ENCODE measurements at regions not wholly inside any gene's neighbourhood (a gene's known extent, or its start where the extent isn't known, plus 50 kb on each side); places are given as distances from the start of the nearest gene placed in this dataset.

DNA sequence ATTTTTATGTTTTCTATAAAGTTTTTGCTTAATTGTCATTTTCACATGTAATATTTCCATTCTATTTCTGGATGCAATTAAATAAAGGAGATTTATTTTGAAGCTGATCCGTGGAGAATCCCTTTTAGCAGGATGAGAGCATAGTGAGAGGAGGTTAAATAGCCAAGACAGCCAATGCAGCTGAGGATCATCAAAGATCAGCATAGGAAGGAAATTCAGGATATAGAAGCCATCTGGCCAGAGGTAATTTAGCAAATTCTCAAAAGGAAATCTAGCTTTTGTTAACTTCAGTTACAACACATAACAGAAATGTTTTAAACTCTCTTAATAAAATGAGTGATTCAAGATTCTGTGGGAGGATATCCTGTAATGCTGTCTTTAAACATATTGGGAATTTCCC, 122.8 kb upstream of the PDE3A start:
- H3K4me3 ChIP-seq (ENCODE audit: control insufficient read depth, low read depth, low read length), result no peak overlapping the region
- no peak for DNase-seq (ENCODE audit: low read depth)
- TF ChIP-seq, protein P1, sequence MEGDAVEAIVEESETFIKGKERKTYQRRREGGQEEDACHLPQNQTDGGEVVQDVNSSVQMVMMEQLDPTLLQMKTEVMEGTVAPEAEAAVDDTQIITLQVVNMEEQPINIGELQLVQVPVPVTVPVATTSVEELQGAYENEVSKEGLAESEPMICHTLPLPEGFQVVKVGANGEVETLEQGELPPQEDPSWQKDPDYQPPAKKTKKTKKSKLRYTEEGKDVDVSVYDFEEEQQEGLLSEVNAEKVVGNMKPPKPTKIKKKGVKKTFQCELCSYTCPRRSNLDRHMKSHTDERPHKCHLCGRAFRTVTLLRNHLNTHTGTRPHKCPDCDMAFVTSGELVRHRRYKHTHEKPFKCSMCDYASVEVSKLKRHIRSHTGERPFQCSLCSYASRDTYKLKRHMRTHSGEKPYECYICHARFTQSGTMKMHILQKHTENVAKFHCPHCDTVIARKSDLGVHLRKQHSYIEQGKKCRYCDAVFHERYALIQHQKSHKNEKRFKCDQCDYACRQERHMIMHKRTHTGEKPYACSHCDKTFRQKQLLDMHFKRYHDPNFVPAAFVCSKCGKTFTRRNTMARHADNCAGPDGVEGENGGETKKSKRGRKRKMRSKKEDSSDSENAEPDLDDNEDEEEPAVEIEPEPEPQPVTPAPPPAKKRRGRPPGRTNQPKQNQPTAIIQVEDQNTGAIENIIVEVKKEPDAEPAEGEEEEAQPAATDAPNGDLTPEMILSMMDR (conservative IDR thresholded peaks at IDR 0.05; ENCODE audit: control insufficient read depth, insufficient read depth, low read depth, low read length), result no peak

DNA sequence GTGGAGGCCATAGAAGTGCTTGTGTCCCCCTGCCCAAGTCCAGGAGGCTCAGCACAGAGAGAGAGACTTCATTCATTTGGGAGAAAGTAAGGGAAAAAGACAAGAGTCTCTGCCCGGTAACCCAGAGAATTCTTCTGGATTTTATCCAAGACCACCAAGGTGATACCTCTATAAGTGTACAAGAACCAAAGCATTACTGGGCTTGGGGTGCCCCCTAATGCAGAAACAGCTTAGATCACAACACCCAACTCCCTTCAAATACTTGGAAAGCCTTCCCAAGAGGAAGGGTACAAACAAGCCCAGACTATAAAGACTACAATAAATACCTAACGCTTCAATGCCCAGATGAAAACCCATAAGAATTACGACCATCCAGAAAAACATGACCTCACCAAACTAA, 119.7 kb upstream of the PDE3A start:
- no peak overlapping the region for H3K4me3 ChIP-seq (ENCODE audit: control insufficient read depth, low read depth, low read length)
- DNase-seq (ENCODE audit: low read depth), result no peak
- TF ChIP-seq, protein P1 (conservative IDR thresholded peaks at IDR 0.05; ENCODE audit: control insufficient read depth, insufficient read depth, low read depth, low read length), result no peak

DNA sequence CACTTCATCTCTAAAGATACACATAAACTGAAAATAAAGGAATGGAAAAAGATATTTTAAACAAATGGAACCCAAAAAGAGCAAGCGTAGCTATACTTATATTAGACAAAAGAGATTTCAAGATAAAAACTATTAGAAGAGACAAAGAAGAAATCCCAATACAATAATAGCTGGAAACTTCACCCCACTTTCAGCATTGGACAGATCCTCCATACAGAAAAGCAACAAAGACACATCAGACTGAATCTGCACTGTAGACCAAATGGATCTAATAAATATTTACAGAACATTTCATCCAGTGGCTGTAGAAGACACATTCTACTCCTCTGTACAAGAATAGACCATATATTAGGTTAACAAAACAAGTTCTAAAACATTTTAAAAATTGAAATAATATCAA, 117.6 kb upstream of the PDE3A start:
- no peak for DNase-seq (ENCODE audit: low read depth)
- H3K4me3 ChIP-seq (ENCODE audit: control insufficient read depth, low read depth, low read length), result no peak overlapping the region
- TF ChIP-seq, protein P1 (conservative IDR thresholded peaks at IDR 0.05; ENCODE audit: control insufficient read depth, insufficient read depth, low read depth, low read length), result no peak

DNA sequence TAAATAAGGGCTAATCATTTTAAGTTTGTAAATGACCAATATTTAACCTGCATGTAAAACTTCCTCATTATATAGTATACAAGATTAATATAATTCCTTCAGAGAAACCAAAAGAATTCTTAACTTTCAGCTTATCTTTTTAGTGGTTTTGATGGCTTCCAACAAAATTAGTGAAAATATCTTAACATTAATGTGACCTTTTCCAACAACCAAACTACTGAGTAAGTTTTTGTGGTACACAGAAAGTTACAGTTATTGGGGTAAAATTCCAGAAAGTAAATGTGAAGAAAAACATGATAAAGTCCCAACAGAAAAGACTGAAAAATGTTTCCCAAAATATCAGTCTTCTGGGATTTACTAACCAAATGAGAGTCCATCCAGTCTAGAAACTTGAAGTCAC, 111.0 kb upstream of the PDE3A start:
- no peak for DNase-seq (ENCODE audit: low read depth)
- TF ChIP-seq, protein P1 (conservative IDR thresholded peaks at IDR 0.05; ENCODE audit: control insufficient read depth, insufficient read depth, low read depth, low read length), result no peak
- no peak overlapping the region for H3K4me3 ChIP-seq (ENCODE audit: control insufficient read depth, low read depth, low read length)

DNA sequence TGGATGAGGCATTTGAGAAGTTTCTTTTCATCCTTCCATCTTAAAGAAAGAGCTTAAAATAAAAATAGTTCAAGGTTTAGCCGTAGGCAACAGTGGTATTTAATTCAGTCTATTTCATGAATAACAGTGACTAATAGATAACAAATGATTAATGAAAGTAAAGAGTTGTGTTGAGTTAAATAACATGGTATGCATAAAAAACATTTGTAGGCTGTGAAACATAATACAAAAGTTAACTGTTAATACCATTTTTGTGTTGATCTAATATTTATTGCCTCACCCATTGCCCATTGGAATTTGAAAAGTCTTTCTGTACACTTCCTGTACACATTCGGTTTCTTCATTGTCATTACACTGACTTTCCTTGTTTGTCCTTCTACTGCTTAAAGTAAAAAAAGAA, 108.6 kb upstream of the PDE3A start:
- H3K4me3 ChIP-seq (ENCODE audit: control insufficient read depth, low read depth, low read length), result no peak overlapping the region
- no peak for DNase-seq (ENCODE audit: low read depth)
- TF ChIP-seq, protein P1 (conservative IDR thresholded peaks at IDR 0.05; ENCODE audit: control insufficient read depth, insufficient read depth, low read depth, low read length), result no peak

DNA sequence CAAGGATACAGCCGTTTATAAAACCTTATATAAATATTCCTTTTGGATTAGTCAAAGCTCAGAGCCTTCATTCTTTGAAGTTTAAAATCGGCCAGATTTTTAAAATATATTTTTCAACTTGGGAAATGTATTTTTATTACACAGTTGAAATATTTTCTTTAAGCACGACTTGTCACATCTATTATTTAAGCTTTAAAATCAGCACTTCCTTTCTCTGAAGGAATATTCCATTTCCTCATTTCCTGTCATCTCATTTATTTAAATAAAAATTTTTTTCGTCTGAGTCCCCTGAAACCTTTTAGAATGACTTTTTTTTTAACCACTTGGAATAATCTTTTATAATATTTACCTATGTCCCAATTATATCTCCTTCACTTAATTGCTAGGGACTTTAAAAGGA, 107.5 kb upstream of the PDE3A start:
- DNase-seq (ENCODE audit: low read depth), result no peak
- H3K4me3 ChIP-seq (ENCODE audit: control insufficient read depth, low read depth, low read length), result no peak overlapping the region
- TF ChIP-seq, protein P1 (conservative IDR thresholded peaks at IDR 0.05; ENCODE audit: control insufficient read depth, insufficient read depth, low read depth, low read length), result no peak

DNA sequence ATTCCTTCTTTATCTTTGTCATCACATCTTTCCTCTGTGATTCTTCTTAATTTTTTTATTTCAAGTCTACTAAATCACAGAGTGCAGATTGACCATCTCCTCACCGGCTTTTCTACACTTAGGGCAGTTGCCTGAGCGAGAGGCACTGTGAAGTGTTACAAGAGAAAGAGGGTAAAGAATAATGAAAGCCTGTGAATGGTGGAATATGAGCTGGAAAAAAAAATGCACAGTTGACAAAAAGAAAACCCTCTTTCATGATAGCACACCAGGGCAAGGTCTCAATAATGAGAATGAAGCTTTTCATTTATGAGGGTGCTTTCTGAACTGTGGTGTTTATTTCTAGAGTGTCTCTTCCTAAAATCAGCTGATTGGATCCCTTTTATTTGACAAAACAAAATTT, 106.2 kb upstream of the PDE3A start:
- H3K4me3 ChIP-seq (ENCODE audit: control insufficient read depth, low read depth, low read length), result no peak overlapping the region
- TF ChIP-seq, protein P1 (conservative IDR thresholded peaks at IDR 0.05; ENCODE audit: control insufficient read depth, insufficient read depth, low read depth, low read length), result no peak
- no peak for DNase-seq (ENCODE audit: low read depth)
